Natural killer cell (primary cell): ENCODE measurements at regions not wholly inside any gene's neighbourhood (a gene's known extent, or its start where the extent isn't known, plus 50 kb on each side); places are given as distances from the start of the nearest gene placed in this dataset.

Experiments used
- ATAC-seq, 3 donors: fragments of 150-1000 bp in 2 of 3; fragments of 200-7000 bp in 1 of 3; cut with Tn5 transposase; 1 replicate in 1 of 3; 2 replicates in 2 of 3; pipeline ENCODE4 v1.10.0; 2021; ENCODE audit warnings: mild to moderate bottlenecking in 2 of 3, moderate library complexity in 2 of 3
- DNase-seq, 2 donors: peaks; one replicate each; pipeline versions ENCODE4 v3.0.0 to v3.0.0-alpha.2; 2013 to 2021; ENCODE audit warnings: mixed read lengths in 1 of 2
- H3K27ac ChIP-seq: one replicate; pipeline ENCODE4 v1.5.1; 2013; ENCODE audit warnings: mild to moderate bottlenecking, low read length
- H3K27me3 ChIP-seq: one replicate; pipeline ENCODE4 v1.6.1; 2013; ENCODE audit warnings: low read length; ENCODE audit not compliant: control insufficient read depth, insufficient read depth
- H3K36me3 ChIP-seq: one replicate; pipeline ENCODE4 v1.6.1; 2013; ENCODE audit warnings: low read length; ENCODE audit not compliant: control insufficient read depth, insufficient read depth
- H3K4me1 ChIP-seq: one replicate; pipeline ENCODE4 v1.6.1; 2013; ENCODE audit warnings: low read length; ENCODE audit not compliant: control insufficient read depth, insufficient read depth
- H3K4me3 ChIP-seq: one replicate; pipeline ENCODE4 v1.5.1; 2013; ENCODE audit warnings: low read length
- H3K9me3 ChIP-seq: one replicate; pipeline ENCODE4 v1.6.1; 2013; ENCODE audit warnings: low read length; ENCODE audit not compliant: control insufficient read depth, insufficient read depth
- H3K27ac Mint-ChIP-seq, 2 donors: one replicate each; pipeline ENCODE4 v1.8.0; 2022; ENCODE audit warnings: mild to moderate bottlenecking in 2 of 2, mixed read lengths in 2 of 2, moderate library complexity in 1 of 2
- H3K27me3 Mint-ChIP-seq, 2 donors: one replicate each; pipeline ENCODE4 v1.8.0; 2022; ENCODE audit warnings: low read depth in 2 of 2, mixed read lengths in 2 of 2
- H3K36me3 Mint-ChIP-seq: one replicate; pipeline ENCODE4 v1.8.0; 2022; ENCODE audit warnings: mixed read lengths
- H3K4me1 Mint-ChIP-seq, 2 donors: one replicate each; pipeline ENCODE4 v1.8.0; 2022; ENCODE audit warnings: mixed read lengths in 2 of 2
- H3K4me3 Mint-ChIP-seq: one replicate; pipeline ENCODE4 v1.8.0; 2022; ENCODE audit warnings: mild to moderate bottlenecking, moderate library complexity, mixed read lengths
- H3K9me3 Mint-ChIP-seq, 2 donors: one replicate each; pipeline ENCODE4 v1.8.0; 2022; ENCODE audit warnings: mixed read lengths in 2 of 2
- CTCF ChIP-seq: fragments of 200-600 bp; IDR thresholded peaks from one replicate; pipeline ENCODE4 v1.8.0; 2022; ENCODE audit warnings: antibody characterized with exemption
- WGBS: methylation state at CpG from one replicate; pipeline ENCODE4 v1.1.7; 2013; ENCODE audit warnings: missing lambda C conversion rate; ENCODE audit not compliant: insufficient coverage; 5-methylcytosine and 5-hydroxymethylcytosine counted together
- intact Hi-C: fragments of 100-400 bp; cut with micrococcal nuclease; formaldehyde crosslinking; loops from one replicate; pipeline ENCODE4 v1.14.2; 2022

GRCh38 chr20:60408435-60408834 is 450.2 kb downstream of the CDH26 start:
- ATAC-seq: no peak
- no peaks in the 10 kb centered on the region for H3K4me1 ChIP-seq
- no peaks in the 10 kb centered on the region for H3K36me3 Mint-ChIP-seq
- H3K4me3 Mint-ChIP-seq: no peak overlapping the region
- no peak overlapping the region for H3K27ac ChIP-seq
- H3K9me3 ChIP-seq: no peaks in the 10 kb centered on the region
- no peak for TF ChIP-seq CTCF
- H3K27me3 Mint-ChIP-seq: peaks cover 6 to 8% of the 10 kb centered on the region in 2 donors
- no peaks in the 10 kb centered on the region for H3K9me3 Mint-ChIP-seq
- H3K27ac Mint-ChIP-seq: no peak overlapping the region
- 62% methylated on average over 4 of the region's 4 CpGs for WGBS
- H3K36me3 ChIP-seq: no peaks in the 10 kb centered on the region
- peaks cover 12 to 16% of the 10 kb centered on the region in 2 donors for H3K4me1 Mint-ChIP-seq
- intact Hi-C loops: no loop called here
- DNase-seq: no peak
- no peak overlapping the region for H3K4me3 ChIP-seq
- no peaks in the 10 kb centered on the region for H3K27me3 ChIP-seq

DNA sequence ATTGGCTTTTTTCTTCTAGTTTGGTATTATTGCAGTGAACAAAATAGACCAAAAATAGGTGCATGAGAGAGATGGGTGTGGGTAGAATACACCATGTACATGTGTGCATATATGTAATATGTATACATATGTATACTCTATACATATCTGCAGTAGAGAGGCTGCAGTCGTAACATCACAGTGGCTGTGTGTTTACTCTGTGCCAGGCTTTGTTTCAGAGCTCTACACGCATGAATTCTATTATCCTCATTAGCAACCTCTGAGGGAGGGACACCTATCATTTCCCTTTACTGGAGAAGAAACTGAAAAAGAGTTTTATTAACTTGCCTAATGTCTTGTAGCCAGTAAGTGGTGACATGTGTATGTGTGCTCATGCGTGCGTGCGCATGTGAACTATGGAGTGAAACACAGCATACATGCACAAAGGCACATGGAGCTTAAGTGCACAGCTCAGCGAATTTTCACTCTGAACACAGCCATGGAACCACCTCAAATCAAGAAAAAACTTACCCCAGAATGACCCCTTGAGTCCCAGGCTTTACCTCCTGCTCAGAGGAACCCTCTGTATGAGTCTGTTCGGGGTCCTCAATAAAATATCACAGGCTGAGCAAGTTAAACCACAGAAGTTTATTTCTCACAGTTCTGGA is 452.5 kb downstream of the CDH26 start:
- Mint-ChIP-seq H3K4me1 (peaks cover 16 to 17% of the 10 kb centered on the region in 2 donors), H3K36me3 (no peaks in the 10 kb centered on the region), H3K4me3 (no peak overlapping the region), H3K27ac (no peak overlapping the region), H3K9me3 (no peaks in the 10 kb centered on the region), H3K27me3 (peaks cover 9 to 22% of the 10 kb centered on the region in 2 donors)
- 85% methylated on average over 7 of the region's 7 CpGs for WGBS
- H3K27me3 ChIP-seq: no peaks in the 10 kb centered on the region
- no peak overlapping the region for H3K27ac ChIP-seq
- no peaks in the 10 kb centered on the region for H3K4me1 ChIP-seq
- no peaks in the 10 kb centered on the region for H3K36me3 ChIP-seq
- no peak overlapping the region for H3K4me3 ChIP-seq
- no peaks in the 10 kb centered on the region for H3K9me3 ChIP-seq
- TF ChIP-seq CTCF: no peak
- DNase-seq (no peak), ATAC-seq (no peak)
- intact Hi-C loops: no loop called here

DNA sequence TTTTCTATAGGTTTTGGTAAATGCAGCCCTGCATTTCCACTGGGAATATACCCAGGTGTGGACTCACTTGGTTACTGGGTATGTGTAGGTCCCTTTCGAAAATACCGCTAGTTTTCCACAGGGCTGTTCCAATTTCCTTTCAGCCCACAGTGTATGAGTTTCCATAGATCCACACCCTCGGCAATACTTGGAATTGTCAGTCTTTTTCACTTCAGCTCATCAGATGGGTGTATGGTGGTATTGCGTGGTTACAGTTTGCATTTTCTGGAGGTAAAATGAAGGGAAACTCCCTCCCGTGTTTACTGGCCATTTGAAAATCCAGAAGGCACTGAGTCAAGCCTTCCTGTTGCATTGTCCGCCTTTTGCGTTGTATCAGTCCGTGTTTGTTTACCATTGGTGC is 453.6 kb downstream of the CDH26 start:
- Histone ChIP-seq H3K4me1 (no peaks in the 10 kb centered on the region), H3K36me3 (no peaks in the 10 kb centered on the region), H3K27me3 (no peaks in the 10 kb centered on the region), H3K27ac (no peak overlapping the region), H3K9me3 (no peaks in the 10 kb centered on the region), H3K4me3 (no peak overlapping the region)
- Mint-ChIP-seq H3K27ac (no peak overlapping the region), H3K27me3 (peaks cover 14 to 22% of the 10 kb centered on the region in 2 donors), H3K4me1 (peaks cover 16 to 17% of the 10 kb centered on the region in 2 donors), H3K36me3 (no peaks in the 10 kb centered on the region), H3K4me3 (no peak overlapping the region), H3K9me3 (no peaks in the 10 kb centered on the region)
- no peak for ATAC-seq
- 91% methylated on average over 8 of the region's 8 CpGs for WGBS
- intact Hi-C loops: no loop called here
- no peak for TF ChIP-seq CTCF
- DNase-seq: no peak

- H3K36me3 Mint-ChIP-seq: no peaks in the 10 kb centered on the region
- intact Hi-C loops: no loop called here
- DNase-seq (no peak), ATAC-seq (no peak)
- Histone ChIP-seq H3K27me3 (no peaks in the 10 kb centered on the region), H3K36me3 (no peaks in the 10 kb centered on the region), H3K4me1 (no peaks in the 10 kb centered on the region), H3K27ac (no peak overlapping the region), H3K9me3 (no peaks in the 10 kb centered on the region), H3K4me3 (no peak overlapping the region)
- no peaks in the 10 kb centered on the region for H3K4me1 Mint-ChIP-seq
- H3K9me3 Mint-ChIP-seq: no peaks in the 10 kb centered on the region
- 85% methylated on average over 5 of the region's 5 CpGs for WGBS
- H3K27ac Mint-ChIP-seq: no peak overlapping the region
- H3K4me3 Mint-ChIP-seq: no peak overlapping the region
- peaks cover 10 to 18% of the 10 kb centered on the region in 2 donors for H3K27me3 Mint-ChIP-seq
- no peak for TF ChIP-seq CTCF
These were observed 462.5 kb downstream of the CDH26 start for GRCh38 chr20:60420676-60421229.
